Stimulated activated memory B cell treated with anti-CD40 and anti-IgM and Interleukin-4, amounts not matched to agents 10 μg/mL and 1 μg/mL and 100 μg/mL, for 72 hours (primary cell): ENCODE measurements at regions not wholly inside any gene's neighbourhood (a gene's known extent, or its start where the extent isn't known, plus 50 kb on each side); places are given as distances from the start of the nearest gene placed in this dataset.

Source experiments
- ATAC-seq: fragments of 150-1000 bp; cut with Tn5 transposase; 2 replicates; pipeline ENCODE4 v1.10.0; 2021
- H3K27ac Mint-ChIP-seq: one replicate; pipeline ENCODE4 v1.8.0; 2022; ENCODE audit warnings: mild to moderate bottlenecking, mixed read lengths
- H3K27me3 Mint-ChIP-seq: one replicate; pipeline ENCODE4 v1.8.0; 2022; ENCODE audit warnings: mixed read lengths
- H3K36me3 Mint-ChIP-seq: one replicate; pipeline ENCODE4 v1.8.0; 2022; ENCODE audit warnings: mixed read lengths
- H3K4me1 Mint-ChIP-seq: one replicate; pipeline ENCODE4 v1.8.0; 2022; ENCODE audit warnings: mixed read lengths
- H3K4me3 Mint-ChIP-seq: one replicate; pipeline ENCODE4 v1.8.0; 2022; ENCODE audit warnings: mild to moderate bottlenecking, moderate library complexity, mixed read lengths
- H3K9me3 Mint-ChIP-seq: one replicate; pipeline ENCODE4 v1.8.0; 2022; ENCODE audit warnings: mixed read lengths

GRCh38 chr1:177817937-177818875 is 151.7 kb downstream of the SEC16B start:
- no peaks in the 10 kb centered on the region for H3K4me1 Mint-ChIP-seq
- no peak overlapping the region for H3K27ac Mint-ChIP-seq
- H3K36me3 Mint-ChIP-seq, result no peaks in the 10 kb centered on the region
- ATAC-seq, result no peak
- peaks cover 15% of the 10 kb centered on the region for H3K27me3 Mint-ChIP-seq
- peaks cover 16% of the 10 kb centered on the region for H3K9me3 Mint-ChIP-seq
- H3K4me3 Mint-ChIP-seq, result no peak overlapping the region

GRCh38 chr1:177812650-177813049 is 157.2 kb downstream of the SEC16B start:
- Mint-ChIP-seq H3K27me3 (no peaks in the 10 kb centered on the region), H3K27ac (no peak overlapping the region), H3K36me3 (no peaks in the 10 kb centered on the region), H3K4me3 (no peak overlapping the region), H3K9me3 (peaks cover 14% of the 10 kb centered on the region), H3K4me1 (no peaks in the 10 kb centered on the region)
- ATAC-seq, result no peak

GRCh38 chr1:177812144-177812543 is 157.7 kb downstream of the SEC16B start:
- H3K27ac Mint-ChIP-seq, result no peak overlapping the region
- peaks cover 14% of the 10 kb centered on the region for H3K9me3 Mint-ChIP-seq
- H3K27me3 Mint-ChIP-seq, result no peaks in the 10 kb centered on the region
- H3K4me1 Mint-ChIP-seq, result no peaks in the 10 kb centered on the region
- no peak overlapping the region for H3K4me3 Mint-ChIP-seq
- no peaks in the 10 kb centered on the region for H3K36me3 Mint-ChIP-seq
- ATAC-seq, result no peak

- peaks cover 10% of the 10 kb centered on the region for H3K9me3 Mint-ChIP-seq
Observed at GRCh38 chr1:177811429-177811828, 158.4 kb downstream of the SEC16B start.

GRCh38 chr1:177809819-177810218 is 160.0 kb downstream of the SEC16B start:
- Mint-ChIP-seq H3K4me3 (no peak overlapping the region), H3K4me1 (no peaks in the 10 kb centered on the region), H3K27me3 (no peaks in the 10 kb centered on the region), H3K36me3 (no peaks in the 10 kb centered on the region), H3K27ac (no peak overlapping the region), H3K9me3 (peaks cover 5% of the 10 kb centered on the region)
- ATAC-seq, result no peak

More at GRCh38 chr1:177811429-177811828, 158.4 kb downstream of the SEC16B start:
- ATAC-seq, result no peak
- H3K4me3 Mint-ChIP-seq, result no peak overlapping the region
- H3K27ac Mint-ChIP-seq, result no peak overlapping the region
- H3K4me1 Mint-ChIP-seq, result no peaks in the 10 kb centered on the region
- H3K36me3 Mint-ChIP-seq, result no peaks in the 10 kb centered on the region
- H3K27me3 Mint-ChIP-seq, result no peaks in the 10 kb centered on the region

GRCh38 chr1:177802304-177802703 is 167.6 kb downstream of the SEC16B start:
- H3K27ac Mint-ChIP-seq, result no peak overlapping the region
- H3K4me1 Mint-ChIP-seq, result no peaks in the 10 kb centered on the region
- no peaks in the 10 kb centered on the region for H3K36me3 Mint-ChIP-seq
- ATAC-seq, result no peak
- H3K9me3 Mint-ChIP-seq, result peaks cover 11% of the 10 kb centered on the region
- H3K4me3 Mint-ChIP-seq, result no peak overlapping the region
- no peaks in the 10 kb centered on the region for H3K27me3 Mint-ChIP-seq

GRCh38 chr1:177801790-177802189 is 168.1 kb downstream of the SEC16B start:
- Mint-ChIP-seq H3K4me3 (no peak overlapping the region), H3K27me3 (no peaks in the 10 kb centered on the region), H3K4me1 (no peaks in the 10 kb centered on the region), H3K9me3 (peaks cover 11% of the 10 kb centered on the region), H3K36me3 (no peaks in the 10 kb centered on the region), H3K27ac (no peak overlapping the region)
- ATAC-seq, result no peak

GRCh38 chr1:177800400-177801088 is 169.3 kb downstream of the SEC16B start:
- ATAC-seq, result no peak
- Mint-ChIP-seq H3K4me3 (no peak overlapping the region), H3K27me3 (no peaks in the 10 kb centered on the region), H3K4me1 (no peaks in the 10 kb centered on the region), H3K27ac (no peak overlapping the region), H3K9me3 (peaks cover 8% of the 10 kb centered on the region), H3K36me3 (no peaks in the 10 kb centered on the region)

- no peak for ATAC-seq
- H3K9me3 Mint-ChIP-seq, result peaks cover 8% of the 10 kb centered on the region
- no peak overlapping the region for H3K4me3 Mint-ChIP-seq
- H3K27me3 Mint-ChIP-seq, result no peaks in the 10 kb centered on the region
- H3K36me3 Mint-ChIP-seq, result no peaks in the 10 kb centered on the region
- no peaks in the 10 kb centered on the region for H3K4me1 Mint-ChIP-seq
- H3K27ac Mint-ChIP-seq, result no peak overlapping the region
Observed at GRCh38 chr1:177799746-177800145, 170.1 kb downstream of the SEC16B start.

GRCh38 chr1:177798614-177799013 is 171.2 kb downstream of the SEC16B start:
- no peaks in the 10 kb centered on the region for H3K4me1 Mint-ChIP-seq
- no peak overlapping the region for H3K27ac Mint-ChIP-seq
- no peak overlapping the region for H3K4me3 Mint-ChIP-seq
- no peaks in the 10 kb centered on the region for H3K27me3 Mint-ChIP-seq
- ATAC-seq, result no peak
- H3K36me3 Mint-ChIP-seq, result no peaks in the 10 kb centered on the region
- no peaks in the 10 kb centered on the region for H3K9me3 Mint-ChIP-seq

GRCh38 chr1:177796561-177796960 is 173.3 kb downstream of the SEC16B start:
- ATAC-seq, result no peak
- H3K4me3 Mint-ChIP-seq, result no peak overlapping the region
- no peaks in the 10 kb centered on the region for H3K4me1 Mint-ChIP-seq
- H3K9me3 Mint-ChIP-seq, result no peaks in the 10 kb centered on the region
- no peaks in the 10 kb centered on the region for H3K27me3 Mint-ChIP-seq
- H3K36me3 Mint-ChIP-seq, result no peaks in the 10 kb centered on the region
- no peak overlapping the region for H3K27ac Mint-ChIP-seq

- no peaks in the 10 kb centered on the region for H3K36me3 Mint-ChIP-seq
- H3K27me3 Mint-ChIP-seq, result no peaks in the 10 kb centered on the region
- no peak overlapping the region for H3K27ac Mint-ChIP-seq
- H3K4me3 Mint-ChIP-seq, result no peak overlapping the region
- ATAC-seq, result no peak
- H3K9me3 Mint-ChIP-seq, result no peaks in the 10 kb centered on the region
- H3K4me1 Mint-ChIP-seq, result no peaks in the 10 kb centered on the region
Observed at GRCh38 chr1:177794376-177794991, 175.4 kb downstream of the SEC16B start.

GRCh38 chr1:177793900-177794299 is 176.0 kb downstream of the SEC16B start:
- ATAC-seq, result no peak
- H3K27me3 Mint-ChIP-seq, result no peaks in the 10 kb centered on the region
- no peaks in the 10 kb centered on the region for H3K4me1 Mint-ChIP-seq
- H3K36me3 Mint-ChIP-seq, result no peaks in the 10 kb centered on the region
- no peak overlapping the region for H3K27ac Mint-ChIP-seq
- H3K9me3 Mint-ChIP-seq, result no peaks in the 10 kb centered on the region
- H3K4me3 Mint-ChIP-seq, result no peak overlapping the region

- Mint-ChIP-seq H3K9me3 (peaks cover 2% of the 10 kb centered on the region), H3K4me1 (no peaks in the 10 kb centered on the region), H3K36me3 (no peaks in the 10 kb centered on the region), H3K27me3 (no peaks in the 10 kb centered on the region), H3K27ac (no peak overlapping the region), H3K4me3 (no peak overlapping the region)
- ATAC-seq, result no peak
Observed at GRCh38 chr1:177790566-177790965, 179.3 kb downstream of the SEC16B start.

- ATAC-seq, result no peak
Observed at GRCh38 chr1:177789956-177790355, 179.9 kb downstream of the SEC16B start.

More at GRCh38 chr1:177789956-177790355, 179.9 kb downstream of the SEC16B start:
- Mint-ChIP-seq H3K9me3 (peaks cover 2% of the 10 kb centered on the region), H3K4me3 (no peak overlapping the region), H3K36me3 (no peaks in the 10 kb centered on the region), H3K27ac (no peak overlapping the region), H3K4me1 (no peaks in the 10 kb centered on the region), H3K27me3 (no peaks in the 10 kb centered on the region)
